ENCODE measurements at regions not wholly inside any gene's neighbourhood (a gene's known extent, or its start where the extent isn't known, plus 50 kb on each side); places are given as distances from the start of the nearest gene placed in this dataset.

DNA sequence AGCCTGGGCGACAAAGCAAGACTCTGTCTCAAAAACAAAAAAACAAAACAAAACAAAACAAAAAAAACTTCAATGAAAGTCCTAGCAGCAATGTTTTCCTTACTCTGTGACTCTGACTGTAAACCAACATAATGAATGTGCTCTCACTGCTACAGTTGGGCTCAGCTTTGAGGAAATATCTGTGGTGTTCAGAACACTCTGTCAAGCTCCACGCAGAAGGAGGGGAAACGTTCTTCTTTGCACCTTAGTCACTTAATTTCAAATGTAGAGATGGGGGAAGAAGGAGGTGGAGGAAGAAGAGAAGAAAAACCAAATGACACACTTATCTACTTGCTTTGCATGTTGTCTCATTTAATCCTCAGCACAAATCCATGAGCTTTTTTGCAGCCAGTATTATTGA, 107.1 kb upstream of the UBE3A start:
- Histone ChIP-seq H4K5ac (ENCODE audit: low read depth, low read length) (no peak overlapping the region), H3K4ac (ENCODE audit: low read depth, low read length) (no peak overlapping the region), H2BK20ac (ENCODE audit: low read depth, low read length) (no peak overlapping the region), H3K27ac (ENCODE audit: insufficient read depth, low read length) (no peak overlapping the region), H2AK9ac (replicated peaks; ENCODE audit: low read depth, low read length, poor library complexity) (no peak overlapping the region), H3K4me2 (ENCODE audit: low read depth, low read length) (no peak overlapping the region), H3K36me3 (ENCODE audit: control insufficient read depth, insufficient read depth, low read length) (no peaks in the 10 kb centered on the region), H3K14ac (replicated peaks; ENCODE audit: low read depth, low read length) (no peak overlapping the region), H3K79me1 (ENCODE audit: low read depth in 1 of 2, low read length in 2 of 2) (no peaks in the 10 kb centered on the region), H3K9me3 (ENCODE audit: control insufficient read depth, insufficient read depth, low read length) (peaks cover 2% of the 10 kb centered on the region; the same call in 1 of the 2 replicates), H2BK120ac (ENCODE audit: low read depth, low read length) (no peak overlapping the region), H3K27me3 (ENCODE audit: control insufficient read depth, insufficient read depth, low read length) (no peaks in the 10 kb centered on the region), H3K56ac (ENCODE audit: extremely low read depth, insufficient read depth, low read length) (no peak overlapping the region), H2BK5ac (ENCODE audit: low read depth, low read length, poor library complexity, severe bottlenecking) (no peak overlapping the region), H4K91ac (ENCODE audit: insufficient read depth, low read depth, low read length) (no peak overlapping the region), H3K23ac (ENCODE audit: low read depth, low read length) (no peak overlapping the region), H3K4me3 (ENCODE audit: insufficient read depth, low read depth, low read length) (no peak overlapping the region), H2AFZ (replicated peaks; ENCODE audit: low read length, poor library complexity) (no peak overlapping the region), H2BK15ac (ENCODE audit: low read depth, low read length) (no peak overlapping the region), H3K4me1 (ENCODE audit: control insufficient read depth, insufficient read depth, low read length) (no peaks in the 10 kb centered on the region), H3K18ac (ENCODE audit: low read depth, low read length) (no peak overlapping the region), H3K9me1 (ENCODE audit: insufficient read depth, low read length) (no peaks in the 10 kb centered on the region), H4K8ac (ENCODE audit: low read depth in 2 of 2, low read length in 2 of 2) (no peak overlapping the region), H2AK5ac (ENCODE audit: low read depth, low read length) (no peak overlapping the region), H3K9ac (ENCODE audit: low read depth, low read length) (no peak overlapping the region), H4K20me1 (ENCODE audit: insufficient read depth, low read length) (no peaks in the 10 kb centered on the region)
- ChIA-PET CTCF (no interaction called here), POLR2A (ENCODE audit: unreplicated experiment) (no interaction called here)
- in situ Hi-C loops (cut with MboI; ENCODE audit: low sequenced_read_pairs): no loop called here
- ATAC-seq (ENCODE audit: low read depth) (no peak), DNase-seq (no peak)
- intact Hi-C loops (cut with micrococcal nuclease): no loop called here
- dilution Hi-C loops (cut with HindIII; ENCODE audit: low sequenced_read_pairs, unreplicated experiment): no loop called here
- no peak for TF ChIP-seq FOS (IDR thresholded peaks at IDR 0.05; ENCODE audit: low read depth, low read length)
- no peak for TF ChIP-seq RCOR1 (IDR thresholded peaks at IDR 0.05; ENCODE audit: insufficient replicate concordance, low read length)
- no peak for TF ChIP-seq RFX5 (IDR thresholded peaks at IDR 0.05; ENCODE audit: low read depth, low read length)
- TF ChIP-seq, protein P1, sequence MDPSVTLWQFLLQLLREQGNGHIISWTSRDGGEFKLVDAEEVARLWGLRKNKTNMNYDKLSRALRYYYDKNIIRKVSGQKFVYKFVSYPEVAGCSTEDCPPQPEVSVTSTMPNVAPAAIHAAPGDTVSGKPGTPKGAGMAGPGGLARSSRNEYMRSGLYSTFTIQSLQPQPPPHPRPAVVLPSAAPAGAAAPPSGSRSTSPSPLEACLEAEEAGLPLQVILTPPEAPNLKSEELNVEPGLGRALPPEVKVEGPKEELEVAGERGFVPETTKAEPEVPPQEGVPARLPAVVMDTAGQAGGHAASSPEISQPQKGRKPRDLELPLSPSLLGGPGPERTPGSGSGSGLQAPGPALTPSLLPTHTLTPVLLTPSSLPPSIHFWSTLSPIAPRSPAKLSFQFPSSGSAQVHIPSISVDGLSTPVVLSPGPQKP (IDR thresholded peaks at IDR 0.05; ENCODE audit: borderline replicate concordance, low read depth, low read length): no peak
- WGBS, 2 experiments (ENCODE audit: extremely low coverage in 2 of 2, insufficient read length in 1 of 2): no CpG with 5 or more reads among the region's 3 CpGs
- no TSS peak for BruUV-seq (replicated peaks)

Data from IMR-90 (cell line).